ENCODE measurements at regions not wholly inside any gene's neighbourhood (a gene's known extent, or its start where the extent isn't known, plus 50 kb on each side); places are given as distances from the start of the nearest gene placed in this dataset.

DNA sequence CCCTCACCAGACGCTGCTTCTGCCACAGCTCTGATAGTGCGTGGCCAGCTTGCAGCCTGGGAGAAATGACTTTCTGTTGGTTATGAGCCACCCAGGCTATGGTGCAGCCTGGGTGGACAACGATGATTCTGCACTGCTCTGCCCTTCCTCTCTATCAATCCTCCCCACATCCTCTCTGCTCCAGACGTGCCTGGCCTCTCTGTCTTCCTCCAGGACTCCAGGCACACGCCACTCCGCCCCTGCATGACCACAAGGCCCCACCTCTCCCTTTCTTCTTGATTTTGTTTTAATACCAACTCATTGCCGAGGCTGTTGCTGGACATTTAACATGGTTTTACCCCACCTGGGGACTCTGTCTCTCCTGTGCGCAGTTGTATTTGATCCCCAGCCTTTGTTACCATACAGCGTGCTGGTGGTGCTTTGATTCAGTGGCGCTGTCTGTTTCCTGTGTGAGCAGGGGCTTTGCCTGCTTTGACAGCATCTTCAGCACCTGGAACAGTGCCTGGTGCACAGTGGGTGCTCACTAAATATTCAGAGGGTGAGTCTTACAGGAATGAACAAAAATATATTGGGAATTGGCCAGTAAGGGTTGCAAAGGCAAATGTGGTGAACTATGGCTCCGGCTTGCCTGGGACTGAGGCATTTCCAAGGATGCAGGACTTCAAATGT is 280.9 kb downstream of the CDH26 start:
- 75 to 78% (median 76%) methylated on average over 11 of the region's 11 CpGs for WGBS, 3 donors
- H3K36me3 ChIP-seq = no peaks in the 10 kb centered on the region
- intact Hi-C loops (cut with DNase I) = no loop called here
- H3K27ac ChIP-seq = no peak overlapping the region
- H3K4me1 ChIP-seq (ENCODE audit: insufficient read depth) = no peaks in the 10 kb centered on the region
- H3K27me3 ChIP-seq = no peaks in the 10 kb centered on the region
- no peak for DNase-seq
- no peak overlapping the region for H3K4me3 ChIP-seq
- TF ChIP-seq EP300 (IDR thresholded peaks at IDR 0.05) = no peak
- TF ChIP-seq, protein P1, sequence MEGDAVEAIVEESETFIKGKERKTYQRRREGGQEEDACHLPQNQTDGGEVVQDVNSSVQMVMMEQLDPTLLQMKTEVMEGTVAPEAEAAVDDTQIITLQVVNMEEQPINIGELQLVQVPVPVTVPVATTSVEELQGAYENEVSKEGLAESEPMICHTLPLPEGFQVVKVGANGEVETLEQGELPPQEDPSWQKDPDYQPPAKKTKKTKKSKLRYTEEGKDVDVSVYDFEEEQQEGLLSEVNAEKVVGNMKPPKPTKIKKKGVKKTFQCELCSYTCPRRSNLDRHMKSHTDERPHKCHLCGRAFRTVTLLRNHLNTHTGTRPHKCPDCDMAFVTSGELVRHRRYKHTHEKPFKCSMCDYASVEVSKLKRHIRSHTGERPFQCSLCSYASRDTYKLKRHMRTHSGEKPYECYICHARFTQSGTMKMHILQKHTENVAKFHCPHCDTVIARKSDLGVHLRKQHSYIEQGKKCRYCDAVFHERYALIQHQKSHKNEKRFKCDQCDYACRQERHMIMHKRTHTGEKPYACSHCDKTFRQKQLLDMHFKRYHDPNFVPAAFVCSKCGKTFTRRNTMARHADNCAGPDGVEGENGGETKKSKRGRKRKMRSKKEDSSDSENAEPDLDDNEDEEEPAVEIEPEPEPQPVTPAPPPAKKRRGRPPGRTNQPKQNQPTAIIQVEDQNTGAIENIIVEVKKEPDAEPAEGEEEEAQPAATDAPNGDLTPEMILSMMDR (IDR thresholded peaks at IDR 0.05) = no peak
- TF ChIP-seq POLR2A (IDR thresholded peaks at IDR 0.05) = no peak
- H3K9me3 ChIP-seq = no peaks in the 10 kb centered on the region

DNA sequence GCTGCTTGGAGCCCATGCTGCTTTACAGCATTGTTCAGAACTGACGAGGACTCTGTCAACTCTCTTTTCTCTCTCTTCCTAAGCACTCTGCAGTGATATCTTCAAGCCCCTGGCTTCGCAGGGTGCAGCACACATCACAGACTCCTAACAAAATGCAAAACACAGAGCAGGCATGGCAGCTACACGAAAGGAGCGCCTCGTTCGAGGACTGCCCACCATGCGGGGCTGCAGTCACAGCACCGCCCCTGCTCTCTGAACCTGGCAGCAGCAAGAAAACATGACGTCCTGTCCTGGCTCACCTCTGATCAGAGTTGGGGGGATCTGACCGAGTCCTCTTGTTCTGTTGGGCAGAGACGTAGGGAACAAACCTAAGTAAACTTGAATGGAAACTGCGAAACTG is 281.7 kb downstream of the CDH26 start:
- DNase-seq = no peak
- no peaks in the 10 kb centered on the region for H3K36me3 ChIP-seq
- no peak overlapping the region for H3K4me3 ChIP-seq
- no peaks in the 10 kb centered on the region for H3K9me3 ChIP-seq
- no peaks in the 10 kb centered on the region for H3K4me1 ChIP-seq (ENCODE audit: insufficient read depth)
- no peaks in the 10 kb centered on the region for H3K27me3 ChIP-seq
- WGBS, 3 donors = 60 to 67% (median 63%) methylated on average over 12 of the region's 12 CpGs
- intact Hi-C loops (cut with DNase I) = no loop called here
- no peak for TF ChIP-seq POLR2A (IDR thresholded peaks at IDR 0.05)
- no peak overlapping the region for H3K27ac ChIP-seq

DNA sequence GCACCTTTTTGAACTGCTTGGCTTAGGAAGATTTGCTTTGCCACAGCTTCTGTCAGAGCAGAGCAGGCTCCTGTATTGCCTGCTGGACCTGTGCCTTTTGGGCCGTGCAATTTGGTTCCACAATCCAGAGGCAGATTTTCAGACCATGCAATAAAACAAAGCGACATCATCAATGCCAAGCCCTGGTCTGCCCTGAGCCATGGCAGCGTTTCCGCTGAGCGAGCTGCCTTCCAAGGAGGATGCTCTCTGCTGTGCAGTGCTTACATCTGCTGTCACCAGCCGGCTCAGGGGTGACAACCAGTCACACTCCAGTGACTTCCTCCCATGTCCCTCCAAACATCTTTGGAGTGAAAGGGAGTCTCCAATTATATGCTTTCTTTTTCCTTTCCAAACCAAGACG is 282.2 kb downstream of the CDH26 start:
- H3K36me3 ChIP-seq = no peaks in the 10 kb centered on the region
- no peak for TF ChIP-seq POLR2A (IDR thresholded peaks at IDR 0.05)
- TF ChIP-seq EP300 (IDR thresholded peaks at IDR 0.05) = no peak
- TF ChIP-seq, protein P1 (IDR thresholded peaks at IDR 0.05) = no peak
- no peaks in the 10 kb centered on the region for H3K4me1 ChIP-seq (ENCODE audit: insufficient read depth)
- H3K4me3 ChIP-seq = no peak overlapping the region
- WGBS, 3 donors = 64 to 74% (median 71%) methylated on average over 7 of the region's 7 CpGs
- H3K27ac ChIP-seq = no peak overlapping the region
- H3K27me3 ChIP-seq = no peaks in the 10 kb centered on the region
- H3K9me3 ChIP-seq = no peaks in the 10 kb centered on the region
- intact Hi-C loops (cut with DNase I) = no loop called here
- DNase-seq = no peak

DNA sequence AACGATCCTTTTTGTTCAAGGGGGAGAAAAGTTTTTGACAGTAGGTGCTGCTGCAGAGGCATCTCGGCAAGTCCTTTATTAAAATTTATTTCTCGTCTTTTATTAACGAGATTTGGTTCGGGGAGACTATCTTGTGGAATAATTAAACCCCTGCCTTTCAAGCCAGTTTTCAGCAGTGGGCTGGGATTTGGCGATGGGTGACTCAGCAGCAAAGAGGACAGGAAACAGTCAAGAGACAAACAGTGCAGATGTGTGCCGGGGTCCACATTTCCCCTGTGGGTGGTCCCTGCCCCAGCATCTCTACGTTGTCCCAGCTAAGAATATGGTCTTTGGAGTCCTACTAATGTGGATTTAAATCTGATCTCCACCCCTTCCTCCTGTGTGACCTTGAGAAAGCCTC is 282.8 kb downstream of the CDH26 start:
- no peak overlapping the region for H3K4me3 ChIP-seq
- H3K36me3 ChIP-seq = no peaks in the 10 kb centered on the region
- H3K4me1 ChIP-seq (ENCODE audit: insufficient read depth) = no peaks in the 10 kb centered on the region
- 63 to 70% (median 68%) methylated on average over 8 of the region's 8 CpGs for WGBS, 3 donors
- DNase-seq = no peak
- no peaks in the 10 kb centered on the region for H3K27me3 ChIP-seq
- no peak for TF ChIP-seq EP300 (IDR thresholded peaks at IDR 0.05)
- TF ChIP-seq, protein P1 (IDR thresholded peaks at IDR 0.05) = no peak
- TF ChIP-seq POLR2A (IDR thresholded peaks at IDR 0.05) = no peak
- no peak overlapping the region for H3K27ac ChIP-seq
- H3K9me3 ChIP-seq = no peaks in the 10 kb centered on the region
- intact Hi-C loops (cut with DNase I) = no loop called here

DNA sequence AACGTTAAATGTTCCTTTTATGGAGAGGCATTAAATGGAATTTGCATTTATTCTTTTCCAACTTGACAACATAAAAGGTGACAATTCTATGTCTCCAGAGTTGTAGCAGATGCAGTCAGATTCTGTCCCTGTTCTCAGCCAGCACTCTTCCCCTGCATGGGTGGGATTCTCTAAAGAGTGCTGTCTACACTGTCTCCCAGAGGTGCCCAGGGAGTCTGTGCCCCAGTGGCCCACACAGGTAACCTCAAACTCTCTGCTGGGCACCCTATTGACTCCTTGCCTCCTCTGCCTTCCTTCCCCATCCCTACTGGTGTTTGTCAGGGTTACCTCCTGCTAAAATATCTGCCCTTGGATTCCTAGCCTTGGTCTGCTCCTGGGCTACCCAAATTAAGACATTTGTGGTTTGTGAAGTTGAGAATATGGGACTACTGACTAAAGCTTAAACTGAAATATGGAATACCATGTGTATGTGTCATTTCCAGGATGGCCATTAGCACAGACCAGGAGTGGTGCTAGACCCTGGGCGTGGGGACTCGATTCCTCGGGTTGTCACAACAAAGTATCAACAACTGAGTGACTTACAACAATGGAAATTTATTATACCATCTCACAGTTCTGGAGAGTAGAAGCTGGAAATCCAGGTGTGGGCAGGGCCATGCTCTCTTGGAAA is 284.7 kb downstream of the CDH26 start:
- 85 to 88% (median 86%) methylated on average over 4 of the region's 4 CpGs for WGBS, 3 donors
- Histone ChIP-seq H3K27ac (no peak overlapping the region), H3K4me3 (no peak overlapping the region), H3K9me3 (no peaks in the 10 kb centered on the region), H3K36me3 (no peaks in the 10 kb centered on the region), H3K4me1 (ENCODE audit: insufficient read depth) (no peaks in the 10 kb centered on the region), H3K27me3 (no peaks in the 10 kb centered on the region)
- TF ChIP-seq, protein P1 (IDR thresholded peaks at IDR 0.05) = no peak
- TF ChIP-seq POLR2A (IDR thresholded peaks at IDR 0.05) (no peak), EP300 (IDR thresholded peaks at IDR 0.05) (no peak)
- intact Hi-C loops (cut with DNase I) = no loop called here
- DNase-seq = no peak
